Activated CD8-positive, alpha-beta memory T cell treated with anti-CD3 and anti-CD28 coated beads, Interleukin-2, amount 50 U/mL, for 1 hour (primary cell): ENCODE measurements at regions not wholly inside any gene's neighbourhood (a gene's known extent, or its start where the extent isn't known, plus 50 kb on each side); places are given as distances from the start of the nearest gene placed in this dataset.
"Not testable (repeated sequence)": the region's sequence is repeated elsewhere in the genome, so short reads cannot be mapped to it uniquely, and the experiment has no call there.

Experiments
- DNase-seq: peaks from one replicate; pipeline ENCODE4 v3.0.0-alpha.2; 2020; ENCODE audit errors: extremely low read depth

DNA sequence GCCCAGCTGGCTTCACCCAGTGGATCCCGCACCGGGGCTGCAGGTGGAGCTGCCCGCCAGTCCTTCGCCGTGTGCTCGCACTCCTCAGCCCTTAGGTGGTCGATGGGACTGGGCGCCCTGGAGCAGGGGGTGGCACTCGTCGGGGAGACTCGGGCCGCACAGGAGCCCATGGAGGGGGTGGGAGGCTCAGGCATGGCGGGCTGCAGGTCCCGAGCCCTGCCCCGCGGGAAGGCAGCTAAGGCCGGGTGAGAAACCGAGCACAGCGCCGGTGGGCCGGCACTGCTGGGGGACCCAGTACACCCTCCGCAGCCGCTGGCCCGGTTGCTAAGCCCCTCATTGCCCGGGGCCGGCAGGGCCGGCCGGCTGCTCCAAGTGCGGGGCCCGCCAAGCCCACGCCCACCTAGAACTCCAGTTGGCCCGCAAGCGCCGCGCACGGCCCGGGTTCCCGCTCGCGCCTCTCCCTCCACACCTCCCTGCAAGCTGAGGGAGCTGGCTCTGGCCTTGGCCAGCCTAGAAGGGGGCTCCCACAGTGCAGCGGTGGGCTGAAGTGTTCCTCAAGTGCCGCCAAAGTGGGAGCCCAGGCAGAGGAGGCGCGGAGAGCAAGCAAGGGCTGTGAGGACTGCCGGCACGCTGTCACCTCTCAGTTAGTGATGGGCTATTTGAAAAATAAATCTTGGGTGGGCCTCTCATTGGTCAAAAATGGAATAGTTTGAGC lies 411.2 kb upstream of the NOX3 start:
- not testable (repeated sequence) for DNase-seq

DNA sequence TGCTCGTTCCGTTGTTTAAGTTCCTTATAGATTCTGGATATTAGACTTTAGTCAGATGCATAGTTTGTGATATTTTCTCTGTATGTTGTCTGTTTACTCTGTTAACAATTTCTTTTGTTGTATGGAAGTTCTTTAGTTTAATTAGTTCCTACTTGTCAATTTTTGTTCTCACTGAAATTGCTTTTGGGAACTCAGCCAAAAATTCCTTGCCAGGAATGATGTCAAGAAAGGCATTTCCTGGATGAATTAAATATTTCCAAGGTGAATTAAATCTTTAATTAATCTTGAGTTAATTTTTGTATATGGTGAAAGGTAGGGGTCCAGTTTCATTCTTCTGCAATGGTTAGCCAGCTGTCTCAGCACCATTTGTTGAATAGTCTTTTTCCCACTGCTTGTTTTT lies 406.2 kb upstream of the NOX3 start:
- no peak for DNase-seq

DNA sequence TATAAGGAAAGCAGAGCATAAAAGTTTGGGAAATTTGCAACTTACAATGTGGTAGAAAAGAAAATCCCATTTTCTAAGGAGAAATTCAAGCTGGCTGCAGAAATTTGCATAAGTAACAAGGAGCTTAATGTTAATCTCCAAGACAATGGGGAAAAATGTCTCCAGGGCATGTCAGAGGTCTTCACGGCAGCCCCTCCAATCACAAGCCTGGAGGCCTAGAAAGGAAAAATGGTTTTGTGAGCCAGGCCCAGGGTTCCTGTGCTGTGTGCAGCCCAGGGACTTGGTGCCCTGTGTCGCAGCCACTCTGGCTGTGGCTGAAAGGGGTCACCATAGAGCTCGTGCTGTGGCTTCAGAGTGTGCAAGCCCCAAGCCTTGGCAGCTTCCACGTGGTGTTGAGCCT lies 403.3 kb upstream of the NOX3 start:
- not testable (repeated sequence) for DNase-seq

DNA sequence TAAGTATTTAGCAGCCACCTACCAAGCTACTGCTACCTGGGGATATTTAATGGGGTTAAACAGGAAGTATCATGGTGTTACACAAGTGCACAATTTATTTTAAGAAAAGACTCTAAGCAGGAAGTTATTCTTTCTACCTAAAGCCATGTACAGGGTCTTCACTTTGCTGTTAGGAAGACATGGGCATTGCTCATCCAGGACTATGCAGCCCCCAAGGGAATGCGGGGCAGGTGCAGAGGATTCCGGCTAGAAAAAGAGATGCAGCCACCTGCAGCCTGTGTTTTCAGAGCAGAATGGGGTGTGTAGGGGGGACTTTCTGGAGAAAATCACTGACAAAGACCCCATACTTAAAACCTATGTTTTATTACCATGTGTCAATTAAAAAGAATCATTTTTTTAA lies 399.1 kb upstream of the NOX3 start:
- DNase-seq: no peak

DNA sequence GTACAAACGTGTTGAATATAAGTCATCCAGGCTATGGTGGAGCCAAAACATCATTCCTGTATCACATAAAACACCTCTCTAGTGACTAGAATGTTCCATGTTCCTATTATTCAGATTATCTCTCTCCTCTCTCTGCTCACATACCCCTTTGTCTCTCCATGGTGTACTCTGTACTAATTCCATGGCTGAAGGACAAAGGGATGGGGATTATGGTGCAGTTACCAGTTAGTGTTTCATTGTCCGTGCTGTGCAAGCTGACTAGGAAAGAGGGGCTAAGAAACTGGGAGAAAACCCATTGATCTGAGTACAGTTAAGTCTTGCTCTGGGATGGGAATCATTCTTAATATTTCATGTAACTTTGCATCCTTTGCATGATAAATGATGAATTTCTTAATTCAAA lies 397.4 kb upstream of the NOX3 start:
- DNase-seq: no peak

DNA sequence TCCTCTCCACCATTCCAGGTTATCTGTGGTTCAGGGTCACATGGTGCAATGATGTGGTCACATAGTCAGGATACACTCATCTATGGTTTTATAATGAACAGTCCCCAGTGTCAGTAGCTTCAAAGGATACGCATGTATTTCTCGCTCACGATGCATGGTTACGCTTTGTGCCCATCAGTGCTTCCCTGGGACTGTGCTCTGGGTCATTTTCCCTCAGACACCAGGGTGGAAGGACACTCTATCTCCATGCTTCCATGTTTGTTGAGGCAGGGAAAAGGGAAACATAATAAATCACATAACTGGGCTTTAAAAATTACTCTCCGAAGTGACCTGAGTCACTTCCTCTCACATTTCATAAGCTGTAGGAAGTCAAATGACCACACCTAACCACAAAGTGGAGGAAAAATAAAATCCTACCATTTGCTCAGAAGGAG lies 394.8 kb upstream of the NOX3 start:
- DNase-seq: no peak

DNA sequence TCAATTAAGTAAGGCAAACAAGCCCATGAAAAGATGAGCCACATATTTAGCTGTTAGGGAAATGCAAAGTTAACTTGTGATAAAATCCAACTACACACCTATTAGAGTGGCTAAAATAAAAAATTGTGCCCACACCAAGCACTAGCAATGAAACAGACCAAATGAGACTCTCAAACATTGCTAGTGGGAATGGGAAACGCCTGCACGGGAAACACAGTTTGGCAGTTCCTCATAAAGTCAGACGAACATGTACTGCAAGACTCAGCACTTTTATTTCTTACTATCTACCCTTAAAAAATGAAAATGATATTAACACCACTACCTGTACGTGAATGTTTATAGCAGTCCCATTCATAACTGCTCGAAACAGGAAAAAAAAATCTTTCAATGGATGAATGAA lies 392.1 kb upstream of the NOX3 start:
- DNase-seq: no peak

DNA sequence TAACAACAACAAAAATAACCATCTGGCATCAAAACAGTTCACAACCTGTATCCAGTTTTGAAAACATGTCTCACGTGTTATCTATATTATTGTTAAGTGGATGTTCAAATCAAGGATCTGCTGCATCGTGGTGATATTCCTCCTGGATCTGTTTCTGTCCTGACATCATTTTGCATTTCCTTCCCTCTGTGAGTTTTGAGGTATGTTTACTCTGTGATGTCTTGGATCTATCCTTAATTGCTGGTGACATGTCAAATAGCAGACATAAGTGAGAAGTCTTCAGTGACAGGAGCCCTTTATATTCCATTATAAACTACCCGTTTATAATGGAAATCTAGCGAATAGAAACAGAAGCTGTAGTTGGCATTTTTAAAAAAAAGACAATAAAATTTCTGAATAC lies 381.8 kb upstream of the NOX3 start:
- no peak for DNase-seq

DNA sequence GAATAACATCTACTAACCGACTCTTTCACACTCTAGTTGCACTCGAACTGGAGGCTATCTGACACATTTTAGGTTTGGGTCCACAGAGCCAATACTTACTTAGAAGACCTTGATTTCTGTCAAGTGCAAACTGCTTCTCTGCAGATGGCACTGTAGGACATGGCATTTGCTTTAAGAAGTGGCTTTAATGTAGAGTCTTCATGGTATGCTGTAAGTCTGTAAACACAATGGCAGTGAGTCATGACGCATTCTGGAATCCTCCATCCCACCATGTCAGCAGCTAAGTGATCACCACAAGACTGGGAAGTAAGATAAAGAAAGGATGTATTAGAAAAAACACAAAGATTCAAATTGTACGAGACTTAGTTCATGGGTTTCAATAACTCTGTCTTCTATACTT lies 377.0 kb upstream of the NOX3 start:
- no peak for DNase-seq

DNA sequence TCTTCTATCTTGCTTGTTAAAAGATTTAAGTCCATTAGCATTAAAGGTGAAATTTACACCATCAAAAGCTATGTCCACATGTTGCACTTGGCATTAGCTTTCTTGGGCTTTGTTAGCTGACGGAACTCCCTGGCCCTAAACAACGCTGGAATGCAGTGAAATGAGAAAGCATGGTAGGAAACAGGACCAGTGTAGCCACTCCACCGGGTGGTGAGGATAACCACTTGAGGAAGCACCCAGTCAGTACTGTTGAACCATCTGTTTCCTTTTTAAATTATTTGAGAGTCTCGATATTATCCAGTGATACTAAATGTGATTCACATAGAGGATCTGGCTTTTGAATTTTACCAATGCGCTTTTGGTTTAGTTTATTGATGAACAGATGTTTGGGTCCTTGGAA lies 374.9 kb upstream of the NOX3 start:
- DNase-seq: no peak

DNA sequence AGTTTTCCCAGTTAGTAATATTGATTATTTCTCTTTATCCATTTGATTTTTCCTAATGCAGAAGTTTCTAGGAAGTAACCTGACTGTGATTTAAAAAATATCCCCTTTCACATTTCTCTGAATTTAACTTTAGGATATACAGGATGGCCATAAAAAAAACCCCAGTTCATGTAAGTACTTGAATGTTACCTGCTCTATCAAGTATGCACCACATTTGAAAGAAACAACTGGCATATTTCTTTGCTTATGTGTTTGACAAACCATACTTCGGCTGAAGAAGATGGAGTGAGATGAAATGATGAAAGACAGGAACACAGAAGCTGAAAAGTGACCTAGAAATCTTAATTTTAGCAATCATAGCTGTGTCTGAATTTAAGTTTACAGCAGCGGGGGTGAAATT lies 374.0 kb upstream of the NOX3 start:
- DNase-seq: no peak

DNA sequence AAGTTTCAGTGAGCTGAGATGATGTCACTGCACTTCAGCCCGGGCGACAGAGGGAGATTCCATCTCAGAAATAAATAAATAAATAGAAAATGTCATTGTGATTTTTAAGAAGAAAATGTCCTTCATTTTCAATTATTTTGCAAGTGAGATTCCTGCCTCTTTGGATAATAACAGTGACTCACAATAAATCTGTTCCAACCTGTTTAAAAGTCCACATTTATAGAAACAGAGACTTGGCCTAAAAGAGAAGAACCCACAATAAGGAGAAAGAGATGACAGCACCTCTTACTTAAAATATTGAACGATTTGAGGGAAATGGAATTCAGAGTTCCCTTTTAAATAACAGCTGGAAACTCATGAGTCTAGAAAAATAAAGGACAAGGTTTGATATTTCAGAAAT lies 373.4 kb upstream of the NOX3 start:
- no peak for DNase-seq

DNA sequence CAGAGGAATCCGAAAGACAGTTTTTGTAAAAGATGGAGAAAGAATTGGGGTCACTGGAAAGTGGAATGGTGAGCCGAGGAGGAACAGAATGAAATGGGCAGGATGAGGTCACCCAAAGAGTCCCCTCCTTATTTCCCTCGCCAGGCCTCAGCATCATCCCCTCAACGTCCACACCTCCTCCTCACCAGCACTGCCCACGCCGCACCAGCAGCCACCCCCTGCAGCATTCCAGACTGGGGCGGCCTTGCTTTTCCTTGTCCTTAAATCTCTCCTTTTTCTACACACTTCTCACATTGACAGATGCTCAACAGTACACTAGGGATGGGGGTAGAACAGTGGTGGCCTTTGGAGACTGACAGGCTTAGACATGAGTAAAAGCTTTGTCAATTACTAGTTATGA lies 363.1 kb upstream of the NOX3 start:
- no peak for DNase-seq

DNA sequence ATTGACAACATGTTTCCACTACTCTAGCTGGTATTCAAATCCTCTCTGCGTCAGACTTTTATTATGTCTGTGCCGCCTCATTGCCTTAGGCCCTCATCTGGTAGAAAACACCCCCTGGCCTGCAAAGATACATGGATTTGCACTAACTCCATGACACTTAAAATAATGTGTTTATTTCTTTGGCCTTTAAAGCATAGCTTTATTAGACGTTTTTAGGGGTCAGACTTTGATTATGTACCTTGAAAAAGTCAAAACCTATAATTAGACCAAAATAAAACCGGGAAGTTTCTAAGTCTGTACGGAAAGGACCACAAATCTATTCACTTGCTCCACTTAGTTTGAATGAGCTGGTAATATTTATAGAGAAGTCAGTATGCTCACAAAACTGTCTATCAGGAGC lies 357.9 kb upstream of the NOX3 start:
- no peak for DNase-seq

DNA sequence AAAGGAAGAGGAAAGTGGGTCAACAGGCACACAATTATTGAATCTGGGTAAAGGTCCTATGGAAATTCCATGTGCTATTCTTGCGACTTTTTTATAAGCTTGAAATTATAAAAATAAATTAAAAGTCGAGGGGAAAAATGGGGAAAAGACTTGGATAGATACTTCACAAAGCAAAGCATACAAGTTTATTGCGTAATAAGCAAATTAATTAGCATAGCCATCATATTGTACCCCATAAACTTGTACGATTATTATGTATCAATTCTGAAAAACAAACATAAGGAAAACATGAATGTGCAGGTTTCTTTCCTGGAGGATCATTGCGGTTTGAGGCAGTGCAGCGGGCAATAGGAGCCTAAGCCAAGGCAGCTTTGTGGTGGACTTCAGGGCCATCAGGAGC lies 351.6 kb upstream of the NOX3 start:
- no peak for DNase-seq

DNA sequence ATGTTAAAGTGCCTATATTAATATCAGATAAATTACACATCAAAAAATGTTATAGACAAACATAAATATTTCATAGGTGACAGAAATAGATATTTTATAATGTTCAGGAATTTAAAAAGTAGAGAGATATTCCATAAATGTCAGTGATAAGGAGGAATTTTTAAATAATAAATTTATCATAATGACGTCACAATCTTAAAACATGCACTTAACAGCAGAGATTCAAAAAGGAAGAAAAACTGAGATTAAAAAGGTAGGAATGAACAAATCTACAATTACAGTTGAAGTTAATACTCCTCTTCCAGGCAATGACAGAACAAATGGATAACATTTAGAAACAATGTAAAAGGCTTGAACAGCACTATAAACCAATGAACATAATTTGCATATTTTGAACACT lies 345.4 kb upstream of the NOX3 start:
- DNase-seq: no peak

DNA sequence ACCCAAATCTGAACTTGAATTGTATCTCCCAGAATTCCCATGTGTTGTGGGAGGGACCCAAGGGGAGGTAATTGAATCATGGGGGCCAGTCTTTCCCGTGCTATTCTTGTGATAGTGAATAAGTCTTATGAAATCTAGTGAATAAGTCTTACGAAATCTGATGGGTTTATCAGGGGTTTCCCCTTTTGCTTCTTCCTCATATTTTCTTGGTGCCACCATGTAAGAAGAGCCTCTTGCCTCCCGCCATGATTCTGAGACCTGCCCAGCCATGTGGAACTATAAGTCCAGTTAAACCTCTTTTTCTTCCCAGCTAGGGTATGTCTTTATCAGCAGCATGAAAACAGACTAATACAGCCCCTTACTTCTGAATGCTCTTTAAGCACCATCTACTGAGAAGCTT lies 343.2 kb upstream of the NOX3 start:
- not testable (repeated sequence) for DNase-seq

DNA sequence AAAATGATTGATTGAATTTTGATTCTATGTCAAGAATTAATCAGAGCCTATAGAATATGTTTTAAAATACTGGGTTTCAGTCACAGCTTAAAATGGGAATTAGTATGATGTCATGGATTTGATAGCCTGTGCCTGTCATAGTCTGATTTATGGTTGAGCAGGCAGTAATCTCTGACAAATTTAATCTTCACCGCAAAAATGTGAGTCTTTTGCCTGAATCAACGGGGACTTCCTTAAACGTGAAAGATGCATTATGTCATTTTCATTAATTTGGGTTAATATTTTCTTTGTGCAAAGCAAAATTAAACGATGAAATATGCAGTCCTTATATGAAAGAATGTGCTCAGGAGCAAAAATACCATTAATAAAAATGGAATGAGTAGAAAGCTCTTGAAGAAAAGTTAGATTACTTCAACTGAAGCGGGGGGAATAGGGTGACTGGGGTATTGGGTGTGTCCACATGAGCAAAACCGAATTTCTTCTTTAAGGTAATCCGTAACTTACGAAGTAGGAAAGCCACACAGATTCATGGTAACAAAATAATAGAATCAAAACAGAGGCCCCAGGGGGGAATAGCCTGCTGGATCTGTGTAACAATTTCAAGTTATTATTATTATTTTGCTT lies 339.6 kb upstream of the NOX3 start:
- no peak for DNase-seq

DNA sequence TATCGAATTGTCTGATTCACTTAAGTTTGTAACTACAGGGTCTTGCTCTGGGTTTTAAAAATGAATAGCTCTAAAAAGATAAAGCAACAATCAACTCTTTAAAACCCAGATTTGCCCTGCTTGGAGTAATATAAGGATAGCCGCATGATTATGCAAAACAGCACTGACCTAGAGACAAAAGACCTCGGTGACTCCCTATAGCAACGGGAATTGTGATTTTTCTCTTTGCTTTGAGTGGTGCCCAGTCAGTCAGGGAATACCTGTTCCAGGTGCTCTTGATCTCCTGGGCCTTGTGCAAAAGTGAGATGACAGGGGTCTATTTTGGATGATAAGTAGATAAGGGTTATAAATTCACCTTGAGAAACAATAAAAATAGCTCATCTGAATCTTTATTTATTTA lies 336.3 kb upstream of the NOX3 start:
- no peak for DNase-seq

DNA sequence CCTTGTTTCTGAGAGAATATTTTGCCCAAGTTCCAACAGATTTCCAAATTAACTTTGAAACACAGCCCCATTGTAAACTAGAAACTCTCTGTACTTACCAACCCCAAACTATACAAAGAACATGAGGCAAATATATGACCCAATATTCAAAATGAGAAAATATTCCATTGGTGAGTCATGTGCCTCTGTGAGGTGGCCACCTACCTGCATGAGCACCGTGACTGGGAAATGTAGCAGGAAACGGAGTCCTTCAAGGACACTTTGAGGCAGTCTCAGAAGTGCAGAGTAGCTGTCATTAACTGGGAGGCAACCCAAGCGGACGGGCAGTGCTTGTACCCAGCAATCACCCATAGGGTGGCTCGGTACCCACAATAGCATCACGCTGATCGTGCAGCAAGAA lies 335.5 kb upstream of the NOX3 start:
- DNase-seq: no peak

DNA sequence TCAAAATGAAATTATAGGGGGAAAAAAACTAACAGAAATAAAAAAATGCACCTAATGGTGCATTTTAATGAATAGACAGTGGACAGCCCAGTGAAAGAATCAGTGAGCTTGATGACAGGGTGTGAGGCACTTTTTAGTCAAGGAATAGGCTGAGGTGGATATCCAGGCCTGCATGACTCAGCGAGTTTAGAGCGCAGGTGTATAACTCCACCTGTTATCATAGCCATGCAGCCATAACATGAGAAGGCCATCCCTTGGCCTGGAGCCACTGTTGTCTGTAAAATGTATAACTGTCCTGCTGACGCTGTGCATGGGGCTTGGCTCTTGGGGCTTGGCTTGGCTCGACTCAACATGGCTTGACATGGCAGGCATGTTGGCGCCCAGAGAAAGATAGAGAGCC lies 331.5 kb upstream of the NOX3 start:
- DNase-seq: no peak

DNA sequence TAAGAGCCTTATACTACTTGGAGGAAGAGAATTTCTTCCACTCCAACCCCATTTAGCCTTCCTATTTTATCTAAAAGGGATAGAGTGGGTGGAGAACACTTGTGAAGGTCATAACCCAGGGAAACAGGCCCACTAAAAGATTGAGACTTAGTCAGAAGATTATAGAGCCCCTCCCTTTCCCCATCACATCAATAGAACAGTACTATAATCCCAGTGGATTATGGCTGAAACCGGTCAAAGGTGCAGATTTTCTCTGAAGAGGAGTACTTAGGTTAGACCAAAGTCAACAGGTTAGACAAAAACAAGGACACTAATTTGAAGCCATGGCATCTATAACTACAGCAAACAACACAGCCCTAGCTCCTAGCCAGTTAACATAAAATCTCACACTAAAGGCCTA lies 330.9 kb upstream of the NOX3 start:
- DNase-seq: no peak

DNA sequence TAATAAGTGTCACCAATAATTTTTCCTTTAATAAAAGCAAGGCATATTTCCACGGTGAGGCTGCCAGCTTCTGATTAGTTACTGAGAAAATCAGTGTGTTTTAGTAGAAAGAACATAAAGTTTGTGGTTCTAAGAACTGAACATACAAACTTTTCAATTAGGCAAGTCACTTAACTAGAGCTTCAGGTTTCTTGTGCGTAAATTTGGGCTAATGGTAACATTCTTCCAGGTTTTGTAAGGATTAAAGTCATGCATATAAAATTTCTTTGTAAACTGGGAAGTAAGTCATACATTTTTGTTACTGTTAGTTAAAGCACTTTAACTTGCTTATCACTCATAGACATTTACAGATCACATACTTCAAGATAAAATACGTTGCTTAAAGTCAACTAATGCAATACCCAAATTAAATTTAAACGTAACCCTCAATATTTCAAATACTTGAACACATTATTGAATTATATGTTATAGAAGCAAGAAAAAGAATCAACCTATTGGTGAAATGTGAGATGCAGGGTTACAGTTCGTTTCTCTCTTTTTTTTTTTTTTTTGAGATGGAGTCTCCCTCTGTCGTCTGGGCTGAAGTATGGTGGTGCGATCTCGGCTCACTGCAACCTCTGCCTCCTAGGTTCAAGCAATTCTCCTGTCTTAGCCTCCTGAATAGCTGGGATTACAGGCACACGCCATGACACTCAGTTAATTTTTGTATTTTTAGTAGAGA lies 327.3 kb upstream of the NOX3 start:
- DNase-seq: no peak
